ENCODE measurements at regions not wholly inside any gene's neighbourhood (a gene's known extent, or its start where the extent isn't known, plus 50 kb on each side); places are given as distances from the start of the nearest gene placed in this dataset.
"Not testable (repeated sequence)": the region's sequence is repeated elsewhere in the genome, so short reads cannot be mapped to it uniquely, and the experiment has no call there.

- no peaks in the 10 kb centered on the region for H3K4me1 Mint-ChIP-seq (ENCODE audit: low read depth)
- H3K4me3 Mint-ChIP-seq = no peak overlapping the region
- H3K36me3 Mint-ChIP-seq = no peaks in the 10 kb centered on the region
- H3K9me3 Mint-ChIP-seq (ENCODE audit: low read depth) = no peaks in the 10 kb centered on the region
- H3K27me3 Mint-ChIP-seq = no peaks in the 10 kb centered on the region
- H3K27ac Mint-ChIP-seq = no peak overlapping the region
Observed at GRCh38 chr5:100188778-100189177, 346.4 kb upstream of the FAM174A start.

GRCh38 chr5:100188339-100188738 is 346.8 kb upstream of the FAM174A start:
- Mint-ChIP-seq H3K9me3 (ENCODE audit: low read depth) (no peaks in the 10 kb centered on the region), H3K27me3 (no peaks in the 10 kb centered on the region), H3K36me3 (no peaks in the 10 kb centered on the region), H3K4me1 (ENCODE audit: low read depth) (no peaks in the 10 kb centered on the region), H3K27ac (no peak overlapping the region), H3K4me3 (no peak overlapping the region)

GRCh38 chr5:100186181-100186580 is 349.0 kb upstream of the FAM174A start:
- no peaks in the 10 kb centered on the region for H3K9me3 Mint-ChIP-seq (ENCODE audit: low read depth)
- no peaks in the 10 kb centered on the region for H3K4me1 Mint-ChIP-seq (ENCODE audit: low read depth)
- H3K27ac Mint-ChIP-seq = no peak overlapping the region
- no peaks in the 10 kb centered on the region for H3K36me3 Mint-ChIP-seq
- H3K27me3 Mint-ChIP-seq = no peaks in the 10 kb centered on the region
- H3K4me3 Mint-ChIP-seq = no peak overlapping the region

GRCh38 chr5:100182402-100182801 is 352.8 kb upstream of the FAM174A start:
- no peaks in the 10 kb centered on the region for H3K4me1 Mint-ChIP-seq (ENCODE audit: low read depth)
- no peaks in the 10 kb centered on the region for H3K36me3 Mint-ChIP-seq
- H3K27me3 Mint-ChIP-seq = no peaks in the 10 kb centered on the region
- H3K27ac Mint-ChIP-seq = no peak overlapping the region
- no peaks in the 10 kb centered on the region for H3K9me3 Mint-ChIP-seq (ENCODE audit: low read depth)
- no peak overlapping the region for H3K4me3 Mint-ChIP-seq

- Mint-ChIP-seq H3K36me3 (no peaks in the 10 kb centered on the region), H3K27me3 (no peaks in the 10 kb centered on the region), H3K27ac (no peak overlapping the region), H3K9me3 (ENCODE audit: low read depth) (no peaks in the 10 kb centered on the region), H3K4me1 (ENCODE audit: low read depth) (no peaks in the 10 kb centered on the region), H3K4me3 (no peak overlapping the region)
Observed at GRCh38 chr5:100175346-100175745, 359.8 kb upstream of the FAM174A start.

GRCh38 chr5:100165309-100165708 is 369.9 kb upstream of the FAM174A start:
- Mint-ChIP-seq H3K4me1 (ENCODE audit: low read depth) (no peaks in the 10 kb centered on the region), H3K4me3 (no peak overlapping the region), H3K27ac (no peak overlapping the region), H3K27me3 (no peaks in the 10 kb centered on the region), H3K9me3 (ENCODE audit: low read depth) (peaks cover 3% of the 10 kb centered on the region), H3K36me3 (no peaks in the 10 kb centered on the region)

GRCh38 chr5:100161868-100162267 is 373.3 kb upstream of the FAM174A start:
- Mint-ChIP-seq H3K27ac (no peak overlapping the region), H3K4me1 (ENCODE audit: low read depth) (no peaks in the 10 kb centered on the region), H3K27me3 (no peaks in the 10 kb centered on the region), H3K36me3 (no peaks in the 10 kb centered on the region), H3K4me3 (no peak overlapping the region), H3K9me3 (ENCODE audit: low read depth) (peaks cover 7% of the 10 kb centered on the region)

GRCh38 chr5:100157066-100157465 is 378.1 kb upstream of the FAM174A start:
- H3K27ac Mint-ChIP-seq = no peak overlapping the region
- no peaks in the 10 kb centered on the region for H3K4me1 Mint-ChIP-seq (ENCODE audit: low read depth)
- peaks cover 11% of the 10 kb centered on the region for H3K9me3 Mint-ChIP-seq (ENCODE audit: low read depth)
- no peaks in the 10 kb centered on the region for H3K27me3 Mint-ChIP-seq
- no peaks in the 10 kb centered on the region for H3K36me3 Mint-ChIP-seq
- H3K4me3 Mint-ChIP-seq = no peak overlapping the region

GRCh38 chr5:100148239-100148638 is 386.9 kb upstream of the FAM174A start:
- no peaks in the 10 kb centered on the region for H3K4me1 Mint-ChIP-seq (ENCODE audit: low read depth)
- no peaks in the 10 kb centered on the region for H3K36me3 Mint-ChIP-seq
- no peak overlapping the region for H3K27ac Mint-ChIP-seq
- H3K4me3 Mint-ChIP-seq = no peak overlapping the region
- peaks cover 4% of the 10 kb centered on the region for H3K9me3 Mint-ChIP-seq (ENCODE audit: low read depth)
- no peaks in the 10 kb centered on the region for H3K27me3 Mint-ChIP-seq

GRCh38 chr5:100142607-100143006 is 392.6 kb upstream of the FAM174A start:
- Mint-ChIP-seq H3K27ac (no peak overlapping the region), H3K4me3 (no peak overlapping the region), H3K9me3 (ENCODE audit: low read depth) (no peaks in the 10 kb centered on the region), H3K36me3 (no peaks in the 10 kb centered on the region), H3K27me3 (no peaks in the 10 kb centered on the region), H3K4me1 (ENCODE audit: low read depth) (no peaks in the 10 kb centered on the region)

GRCh38 chr5:100131161-100131560 is 404.0 kb upstream of the FAM174A start:
- Mint-ChIP-seq H3K9me3 (ENCODE audit: low read depth) (no peaks in the 10 kb centered on the region), H3K27me3 (no peaks in the 10 kb centered on the region), H3K4me3 (no peak overlapping the region), H3K36me3 (no peaks in the 10 kb centered on the region), H3K4me1 (ENCODE audit: low read depth) (no peaks in the 10 kb centered on the region), H3K27ac (no peak overlapping the region)

- no peak overlapping the region for H3K4me3 Mint-ChIP-seq
- no peaks in the 10 kb centered on the region for H3K36me3 Mint-ChIP-seq
- H3K27ac Mint-ChIP-seq = no peak overlapping the region
- no peaks in the 10 kb centered on the region for H3K4me1 Mint-ChIP-seq (ENCODE audit: low read depth)
- no peaks in the 10 kb centered on the region for H3K9me3 Mint-ChIP-seq (ENCODE audit: low read depth)
- H3K27me3 Mint-ChIP-seq = no peaks in the 10 kb centered on the region
Observed at GRCh38 chr5:100130307-100130706, 404.9 kb upstream of the FAM174A start.

GRCh38 chr5:100119903-100120302 is 415.3 kb upstream of the FAM174A start:
- H3K4me1 Mint-ChIP-seq (ENCODE audit: low read depth) = no peaks in the 10 kb centered on the region
- H3K36me3 Mint-ChIP-seq = no peaks in the 10 kb centered on the region
- no peak overlapping the region for H3K4me3 Mint-ChIP-seq
- H3K27ac Mint-ChIP-seq = no peak overlapping the region
- H3K9me3 Mint-ChIP-seq (ENCODE audit: low read depth) = no peaks in the 10 kb centered on the region
- H3K27me3 Mint-ChIP-seq = no peaks in the 10 kb centered on the region

- Mint-ChIP-seq H3K4me3 (no peak overlapping the region), H3K4me1 (ENCODE audit: low read depth) (no peaks in the 10 kb centered on the region), H3K27me3 (no peaks in the 10 kb centered on the region), H3K27ac (no peak overlapping the region), H3K36me3 (no peaks in the 10 kb centered on the region), H3K9me3 (ENCODE audit: low read depth) (peaks cover 19% of the 10 kb centered on the region)
Observed at GRCh38 chr5:100110497-100110896, 424.7 kb upstream of the FAM174A start.

- H3K36me3 Mint-ChIP-seq = no peaks in the 10 kb centered on the region
- no peak overlapping the region for H3K4me3 Mint-ChIP-seq
- H3K27ac Mint-ChIP-seq = no peak overlapping the region
- no peaks in the 10 kb centered on the region for H3K27me3 Mint-ChIP-seq
- no peaks in the 10 kb centered on the region for H3K4me1 Mint-ChIP-seq (ENCODE audit: low read depth)
- H3K9me3 Mint-ChIP-seq (ENCODE audit: low read depth) = peaks cover 19% of the 10 kb centered on the region
Observed at GRCh38 chr5:100108883-100109282, 426.3 kb upstream of the FAM174A start.

- not testable (repeated sequence) for H3K27ac Mint-ChIP-seq; H3K4me1 Mint-ChIP-seq (ENCODE audit: low read depth); H3K36me3 Mint-ChIP-seq; H3K4me3 Mint-ChIP-seq; H3K27me3 Mint-ChIP-seq; H3K9me3 Mint-ChIP-seq (ENCODE audit: low read depth)
Observed at GRCh38 chr5:100103592-100104119, 431.5 kb upstream of the FAM174A start.
